ENCODE measurements at regions not wholly inside any gene's neighbourhood (a gene's known extent, or its start where the extent isn't known, plus 50 kb on each side); places are given as distances from the start of the nearest gene placed in this dataset.

DNA sequence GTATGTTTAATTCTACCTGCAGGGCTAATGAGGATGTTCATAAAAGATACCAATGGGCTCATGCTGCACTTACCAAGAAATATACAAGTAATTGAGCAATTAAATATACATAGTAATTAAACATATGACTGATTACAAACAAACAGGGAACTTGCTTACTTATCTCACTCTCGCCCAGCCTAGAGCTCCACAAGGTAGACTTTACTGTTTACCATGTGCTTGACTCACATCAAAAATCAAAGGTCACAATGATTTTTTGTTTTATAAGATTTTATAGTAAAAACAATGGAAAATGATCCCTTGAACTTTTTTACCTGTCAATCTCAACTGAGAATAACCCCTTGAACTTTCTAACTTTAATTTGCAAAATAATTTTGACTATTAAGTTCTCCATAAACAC is 1395.1 kb downstream of the SUCLG1 start:
- TF ChIP-seq, protein P1, sequence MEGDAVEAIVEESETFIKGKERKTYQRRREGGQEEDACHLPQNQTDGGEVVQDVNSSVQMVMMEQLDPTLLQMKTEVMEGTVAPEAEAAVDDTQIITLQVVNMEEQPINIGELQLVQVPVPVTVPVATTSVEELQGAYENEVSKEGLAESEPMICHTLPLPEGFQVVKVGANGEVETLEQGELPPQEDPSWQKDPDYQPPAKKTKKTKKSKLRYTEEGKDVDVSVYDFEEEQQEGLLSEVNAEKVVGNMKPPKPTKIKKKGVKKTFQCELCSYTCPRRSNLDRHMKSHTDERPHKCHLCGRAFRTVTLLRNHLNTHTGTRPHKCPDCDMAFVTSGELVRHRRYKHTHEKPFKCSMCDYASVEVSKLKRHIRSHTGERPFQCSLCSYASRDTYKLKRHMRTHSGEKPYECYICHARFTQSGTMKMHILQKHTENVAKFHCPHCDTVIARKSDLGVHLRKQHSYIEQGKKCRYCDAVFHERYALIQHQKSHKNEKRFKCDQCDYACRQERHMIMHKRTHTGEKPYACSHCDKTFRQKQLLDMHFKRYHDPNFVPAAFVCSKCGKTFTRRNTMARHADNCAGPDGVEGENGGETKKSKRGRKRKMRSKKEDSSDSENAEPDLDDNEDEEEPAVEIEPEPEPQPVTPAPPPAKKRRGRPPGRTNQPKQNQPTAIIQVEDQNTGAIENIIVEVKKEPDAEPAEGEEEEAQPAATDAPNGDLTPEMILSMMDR (IDR thresholded peaks at IDR 0.05), result no peak
- TF ChIP-seq ZFX (IDR thresholded peaks at IDR 0.05; ENCODE audit: borderline replicate concordance), result no peak

All from 22Rv1 (cell line).